ENCODE measurements at regions not wholly inside any gene's neighbourhood (a gene's known extent, or its start where the extent isn't known, plus 50 kb on each side); places are given as distances from the start of the nearest gene placed in this dataset.

GRCh38 chr13:63472711-63473110 lies 2057.1 kb upstream of the PCDH20 start:
- no peak for TF ChIP-seq SP1 (IDR thresholded peaks at IDR 0.05)
- TF ChIP-seq SP1 (CRISPR knock-in tag; IDR thresholded peaks at IDR 0.05) = no peak
- TF ChIP-seq ZNF24 (IDR thresholded peaks at IDR 0.05) = no peak
- no peak for TF ChIP-seq POLR2AphosphoS5 (IDR thresholded peaks at IDR 0.05; ENCODE audit: low read depth, low read length)
- TF ChIP-seq FLYWCH1 (CRISPR knock-in tag; IDR thresholded peaks at IDR 0.05) = no peak
- TF ChIP-seq HNF4G (IDR thresholded peaks at IDR 0.05; ENCODE audit: borderline replicate concordance, low read depth, low read length) = no peak
- TF ChIP-seq HNF4G (CRISPR knock-in tag; IDR thresholded peaks at IDR 0.05; ENCODE audit: borderline replicate concordance, low read depth) = no peak
- no peak for TF ChIP-seq HNF4A (CRISPR knock-in tag; IDR thresholded peaks at IDR 0.05)
